H1 (cell line): ENCODE measurements at regions not wholly inside any gene's neighbourhood (a gene's known extent, or its start where the extent isn't known, plus 50 kb on each side); places are given as distances from the start of the nearest gene placed in this dataset.

Experiments
- CTCF ChIA-PET: fragments of 300-600 bp; sonication (Branson Sonifier 250); formaldehyde crosslinking; loops from one replicate; lab custom pipeline; 2021; ENCODE audit not compliant: partially characterized antibody; lab: Charles Lee
- POLR2A ChIA-PET: fragments of 300-600 bp; sonication (Branson Sonifier 250); formaldehyde crosslinking; loops from one replicate; lab custom pipeline; 2021; ENCODE audit warnings: inconsistent platforms; ENCODE audit not compliant: partially characterized antibody; lab: Charles Lee
- DNase-seq, 2 experiments: peaks; one replicate each; pipeline versions ENCODE4 v3.0.0 to v3.0.0-alpha.2; 2010 to 2022; ENCODE audit warnings: low spot score in 2 of 2, low read depth in 1 of 2, mixed read lengths in 1 of 2
- FAIRE-seq: peaks from 2 replicates; lab custom pipeline; 2011; peaks lifted over from hg19 to GRCh38; lab: Jason Lieb, UNC
- H2AFZ ChIP-seq: 2 replicates; pipeline ENCODE4 v1.8.1; 2012; ENCODE audit warnings: low read length, inconsistent platforms
- H2AK5ac ChIP-seq: 2 replicates; pipeline ENCODE4 v1.6.1; 2013; ENCODE audit warnings: low read depth, low read length
- H2BK120ac ChIP-seq: replicated peaks from 2 replicates; pipeline ENCODE3; 2013; ENCODE audit warnings: low read depth, low read length, inconsistent platforms
- H2BK12ac ChIP-seq: 2 replicates; pipeline ENCODE4 v1.6.1; 2013; ENCODE audit warnings: low read depth, low read length
- H2BK15ac ChIP-seq: 2 replicates; pipeline ENCODE4 v1.6.1; 2013; ENCODE audit warnings: low read length
- H2BK20ac ChIP-seq: 2 replicates; pipeline ENCODE4 v1.6.1; 2013; ENCODE audit warnings: low read length
- H2BK5ac ChIP-seq: 2 replicates; pipeline ENCODE4 v1.6.1; 2013; ENCODE audit warnings: low read depth, low read length
- H3K14ac ChIP-seq: 2 replicates; pipeline ENCODE4 v1.6.1; 2013; ENCODE audit warnings: inconsistent platforms; ENCODE audit not compliant: insufficient read length
- H3K18ac ChIP-seq: 2 replicates; pipeline ENCODE4 v1.6.1; 2013; ENCODE audit warnings: low read length; ENCODE audit errors: extremely low read depth
- H3K23ac ChIP-seq: 2 replicates; pipeline ENCODE4 v1.6.1; 2013; ENCODE audit warnings: inconsistent platforms; ENCODE audit not compliant: insufficient read length
- H3K23me2 ChIP-seq: 2 replicates; pipeline ENCODE4 v1.6.1; 2013; ENCODE audit warnings: low read depth, low read length
- H3K27ac ChIP-seq: 2 replicates; pipeline ENCODE4 v1.6.1; 2011; ENCODE audit warnings: low read depth, low read length, inconsistent platforms
- H3K27me3 ChIP-seq, 4 experiments: replicated peaks in 1 of 4; 1 replicate in 1 of 4; 2 replicates in 3 of 4; pipeline versions ENCODE4 v1.6.1 to v1.8.1; 2011 to 2013; ENCODE audit warnings: low read length in 3 of 4, mild to moderate bottlenecking in 3 of 4, inconsistent platforms in 2 of 4, mixed read lengths in 2 of 4, moderate library complexity in 1 of 4; ENCODE audit not compliant: control insufficient read depth in 3 of 4, insufficient read depth in 3 of 4; ENCODE audit errors: extremely low read depth in 1 of 4
- H3K36me3 ChIP-seq, 4 experiments: 2 replicates each; pipeline versions ENCODE4 v1.6.1 to v1.8.1; 2011 to 2013; ENCODE audit warnings: mild to moderate bottlenecking in 4 of 4, low read length in 3 of 4, moderate library complexity in 2 of 4, control low read depth in 1 of 4, inconsistent platforms in 1 of 4; ENCODE audit not compliant: insufficient read depth in 4 of 4, control insufficient read depth in 2 of 4
- H3K4ac ChIP-seq: replicated peaks from 2 replicates; pipeline ENCODE3; 2013; ENCODE audit warnings: low read length, low read depth, mixed read lengths, inconsistent platforms; ENCODE audit not compliant: insufficient read length
- H3K4me1 ChIP-seq, 4 experiments: replicated peaks in 1 of 4; 1 replicate in 1 of 4; 2 replicates in 3 of 4; pipeline versions ENCODE4 v1.6.1 to v1.8.1; 2011 to 2013; ENCODE audit warnings: low read length in 3 of 4, inconsistent platforms in 2 of 4, mixed read lengths in 1 of 4; ENCODE audit not compliant: insufficient read depth in 4 of 4, control insufficient read depth in 3 of 4
- H3K4me2 ChIP-seq, 2 experiments: 2 replicates each; pipeline versions ENCODE4 v1.6.1 to v1.8.1; 2011 to 2013; ENCODE audit warnings: low read depth in 2 of 2, low read length in 2 of 2, control low read depth in 1 of 2, inconsistent platforms in 1 of 2, mild to moderate bottlenecking in 1 of 2; ENCODE audit not compliant: insufficient read depth in 1 of 2
- H3K4me3 ChIP-seq, 4 experiments: fragments of 200-600, 300-600 bp in 1 of 4; sonication (generic), shearing (Covaris generic), sonication (Bioruptor Twin) in 1 of 4; 2 replicates each; pipeline versions ENCODE4 v1.5.1 to v1.8.1; 2011 to 2016; ENCODE audit warnings: low read length in 4 of 4, low read depth in 3 of 4, control low read depth in 2 of 4, inconsistent platforms in 2 of 4, mild to moderate bottlenecking in 2 of 4, mixed read lengths in 1 of 4, moderate library complexity in 1 of 4; ENCODE audit not compliant: insufficient read depth in 2 of 4; ENCODE audit errors: extremely low read depth in 1 of 4
- H3K56ac ChIP-seq: replicated peaks from 2 replicates; pipeline ENCODE3; 2013; ENCODE audit warnings: low read depth, mild to moderate bottlenecking, mixed read lengths, low read length, inconsistent platforms; ENCODE audit not compliant: insufficient read length
- H3K79me1 ChIP-seq: 2 replicates; pipeline ENCODE4 v1.6.1; 2013; ENCODE audit warnings: low read depth, low read length, control low read depth
- H3K79me2 ChIP-seq, 2 experiments: 2 replicates each; pipeline versions ENCODE4 v1.6.1 to v1.8.1; 2012 to 2013; ENCODE audit warnings: low read length in 2 of 2, mild to moderate bottlenecking in 2 of 2, inconsistent platforms in 1 of 2; ENCODE audit not compliant: insufficient read depth in 2 of 2, control insufficient read depth in 1 of 2
- H3K9ac ChIP-seq, 4 experiments: replicated peaks in 1 of 4; 1 replicate in 1 of 4; 2 replicates in 3 of 4; pipeline versions ENCODE4 v1.6.1 to v1.8.1; 2011 to 2013; ENCODE audit warnings: low read depth in 3 of 4, low read length in 3 of 4, control low read depth in 2 of 4, mild to moderate bottlenecking in 2 of 4, moderate library complexity in 2 of 4, inconsistent platforms in 1 of 4; ENCODE audit errors: extremely low read depth in 1 of 4
- H3K9me3 ChIP-seq, 2 experiments: 2 replicates each; pipeline versions ENCODE4 v1.6.1 to v1.8.1; 2012 to 2013; ENCODE audit warnings: mild to moderate bottlenecking in 2 of 2, moderate library complexity in 2 of 2, control low read depth in 1 of 2, inconsistent platforms in 1 of 2, low read depth in 1 of 2, low read length in 1 of 2, mixed read lengths in 1 of 2; ENCODE audit not compliant: insufficient read depth in 2 of 2
- H4K20me1 ChIP-seq, 2 experiments: replicated peaks in 1 of 2; 2 replicates each; pipeline versions ENCODE3 to v1.8.1; 2011 to 2013; ENCODE audit warnings: inconsistent platforms in 2 of 2, low read length in 2 of 2, mild to moderate bottlenecking in 1 of 2; ENCODE audit not compliant: insufficient read depth in 2 of 2, control insufficient read depth in 1 of 2
- H4K5ac ChIP-seq: 2 replicates; pipeline ENCODE4 v1.6.1; 2013; ENCODE audit warnings: low read length, low read depth, mixed read lengths, inconsistent platforms; ENCODE audit not compliant: insufficient read length
- H4K8ac ChIP-seq: 2 replicates; pipeline ENCODE4 v1.8.0; 2013; ENCODE audit warnings: mild to moderate bottlenecking, moderate library complexity, low read length, inconsistent platforms; ENCODE audit not compliant: insufficient read depth; ENCODE audit errors: extremely low read depth
- H4K91ac ChIP-seq: replicated peaks from 2 replicates; pipeline ENCODE3; 2013; ENCODE audit warnings: low read length, mixed read lengths, inconsistent platforms; ENCODE audit not compliant: insufficient read length
- BRCA1 ChIP-seq: IDR thresholded peaks from 2 replicates; pipeline ENCODE4 v1.6.1; 2012; ENCODE audit warnings: low read depth, low read length, improper control_type of control experiment
- KDM1A ChIP-seq: fragments of 200-600, 300-600 bp; sonication (generic); IDR thresholded peaks from 2 replicates; pipeline ENCODE4 v1.7.1; 2016; ENCODE audit warnings: mild to moderate bottlenecking, low read length, borderline replicate concordance
- RXRA ChIP-seq: IDR thresholded peaks from 2 replicates; pipeline ENCODE4 v1.6.1; 2011; ENCODE audit warnings: low read depth, mild to moderate bottlenecking, low read length, moderate library complexity; ENCODE audit not compliant: insufficient read depth
- TAF7 ChIP-seq: optimal IDR thresholded peaks from 2 replicates; pipeline ENCODE3; 2011; ENCODE audit warnings: low read depth, mild to moderate bottlenecking, inconsistent platforms, low read length, moderate library complexity, borderline replicate concordance
- ZNF274 ChIP-seq: IDR thresholded peaks from 2 replicates; pipeline ENCODE4 v1.7.0; 2012; ENCODE audit warnings: low read length, borderline replicate concordance; ENCODE audit errors: extremely low read depth
- WGBS, 2 experiments: shearing (Covaris generic) in 1 of 2; methylation state at CpG; one replicate each; pipeline versions ENCODE4 v1.1.6 to v1.1.7; 2013 to 2015; ENCODE audit warnings: low lambda C conversion rate in 2 of 2, mixed read lengths in 2 of 2, inconsistent platforms in 1 of 2, low coverage in 1 of 2, missing lambda C conversion rate in 1 of 2; ENCODE audit not compliant: insufficient replicate concordance in 2 of 2, insufficient coverage in 1 of 2, insufficient read length in 1 of 2; ENCODE audit errors: extremely low coverage in 1 of 2, missing lambda C conversion rate in 1 of 2; 5-methylcytosine and 5-hydroxymethylcytosine counted together

DNA sequence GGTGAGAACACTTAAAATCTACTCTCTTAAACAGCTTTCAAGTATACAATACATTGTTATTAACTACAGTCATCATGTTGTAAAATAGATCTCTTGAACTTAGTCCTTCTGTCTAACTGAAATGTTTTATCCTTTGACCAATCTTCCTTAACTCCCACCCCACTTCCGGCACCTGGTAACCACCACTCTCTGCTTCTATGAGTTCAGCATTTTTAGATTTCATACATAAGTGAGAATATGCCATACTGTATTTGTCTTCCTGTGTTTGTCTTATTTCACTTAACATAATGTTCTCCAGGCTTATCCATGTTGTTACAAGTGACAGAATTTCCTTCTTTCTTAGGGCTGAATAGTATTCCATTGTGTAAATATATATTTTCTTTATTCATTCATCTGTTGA, 144.1 kb upstream of the TRPC4 start:
- Histone ChIP-seq H4K20me1 (no peaks in the 10 kb centered on the region), H3K4me2 (no peak overlapping the region), H2AFZ (no peak overlapping the region), H2BK12ac (no peak overlapping the region), H3K36me3 (no peaks in the 10 kb centered on the region), H3K27ac (no peak overlapping the region), H2BK120ac (no peak overlapping the region), H3K27me3 (no peaks in the 10 kb centered on the region), H3K18ac (no peak overlapping the region), H3K9me3 (no peaks in the 10 kb centered on the region; a peak in 1 of 4 replicates), H2BK15ac (no peak overlapping the region), H3K4ac (no peak overlapping the region), H3K4me1 (no peaks in the 10 kb centered on the region), H2AK5ac (no peak overlapping the region), H4K8ac (no peak overlapping the region), H4K5ac (no peak overlapping the region), H3K56ac (no peak overlapping the region), H3K14ac (no peak overlapping the region), H2BK20ac (no peak overlapping the region), H3K4me3 (no peak overlapping the region), H3K23ac (no peak overlapping the region), H3K79me1 (no peaks in the 10 kb centered on the region), H3K23me2 (no peaks in the 10 kb centered on the region), H3K79me2 (no peaks in the 10 kb centered on the region), H3K9ac (no peak overlapping the region), H4K91ac (no peak overlapping the region), H2BK5ac (no peak overlapping the region)
- DNase-seq, result no peak
- no peak for FAIRE-seq
- ChIA-PET POLR2A (no interaction called here), CTCF (interaction anchor here (0.6 to 1.8 kb wide), 6 partner anchors 9 to 477 kb away, joined by 3 to 5 read pairs (median 3); partner anchors contain the start of gene UFM1)
- whole genome bisulfite sequencing, 2 experiments, result 88% methylated on average over 1 of the region's 1 CpG; no CpG with 5 or more reads in 1 of the 2 experiments
- TF ChIP-seq RXRA (no peak), KDM1A (no peak), ZNF274 (no peak), BRCA1 (no peak), TAF7 (no peak)
